ENCODE measurements at regions not wholly inside any gene's neighbourhood (a gene's known extent, or its start where the extent isn't known, plus 50 kb on each side); places are given as distances from the start of the nearest gene placed in this dataset.

DNA sequence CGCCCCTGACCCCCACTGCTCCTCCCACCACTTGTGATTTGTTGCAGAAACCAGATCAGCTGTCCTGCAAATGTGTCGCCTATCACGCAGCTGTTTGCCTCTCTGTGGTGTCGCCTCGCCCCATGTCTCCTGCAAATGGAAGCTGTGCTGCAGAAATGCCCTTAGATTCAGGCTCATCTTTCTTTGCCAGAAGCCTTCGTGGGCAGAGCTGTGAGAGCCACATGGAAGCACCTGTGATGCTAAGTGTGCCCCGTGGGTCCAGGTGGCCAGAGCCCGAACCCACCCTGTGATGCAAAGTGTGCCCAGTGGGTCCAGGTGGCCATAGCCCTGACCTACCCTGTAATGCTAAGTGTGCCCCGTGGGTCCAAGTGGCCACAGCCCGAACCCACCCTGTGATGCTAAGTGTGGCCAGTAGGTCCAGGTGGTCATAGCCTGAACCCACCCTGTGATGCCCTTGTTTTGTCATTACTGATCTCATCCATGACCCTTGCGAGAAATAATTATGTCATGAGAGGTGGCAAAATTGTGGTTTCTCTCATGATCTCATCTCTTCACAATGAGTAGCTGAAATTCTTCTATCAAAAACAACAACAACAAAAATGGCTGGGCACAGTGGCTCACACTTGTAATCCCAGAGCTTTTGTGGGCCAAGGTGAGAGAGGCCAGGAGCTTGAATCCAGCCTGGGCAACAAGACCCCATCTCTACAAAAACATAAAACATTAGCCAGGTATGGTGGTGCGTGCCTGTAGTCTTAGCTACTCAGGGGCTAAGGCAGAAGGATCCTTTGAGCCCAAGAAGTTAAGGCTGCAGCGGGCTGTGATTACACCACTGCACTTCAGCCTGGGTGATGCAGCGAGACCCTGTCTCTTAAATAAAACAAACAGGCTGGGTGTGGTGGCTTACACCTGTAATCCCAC lies 187.4 kb downstream of the GOLGA6L6 start:
- TF ChIP-seq, protein P1, sequence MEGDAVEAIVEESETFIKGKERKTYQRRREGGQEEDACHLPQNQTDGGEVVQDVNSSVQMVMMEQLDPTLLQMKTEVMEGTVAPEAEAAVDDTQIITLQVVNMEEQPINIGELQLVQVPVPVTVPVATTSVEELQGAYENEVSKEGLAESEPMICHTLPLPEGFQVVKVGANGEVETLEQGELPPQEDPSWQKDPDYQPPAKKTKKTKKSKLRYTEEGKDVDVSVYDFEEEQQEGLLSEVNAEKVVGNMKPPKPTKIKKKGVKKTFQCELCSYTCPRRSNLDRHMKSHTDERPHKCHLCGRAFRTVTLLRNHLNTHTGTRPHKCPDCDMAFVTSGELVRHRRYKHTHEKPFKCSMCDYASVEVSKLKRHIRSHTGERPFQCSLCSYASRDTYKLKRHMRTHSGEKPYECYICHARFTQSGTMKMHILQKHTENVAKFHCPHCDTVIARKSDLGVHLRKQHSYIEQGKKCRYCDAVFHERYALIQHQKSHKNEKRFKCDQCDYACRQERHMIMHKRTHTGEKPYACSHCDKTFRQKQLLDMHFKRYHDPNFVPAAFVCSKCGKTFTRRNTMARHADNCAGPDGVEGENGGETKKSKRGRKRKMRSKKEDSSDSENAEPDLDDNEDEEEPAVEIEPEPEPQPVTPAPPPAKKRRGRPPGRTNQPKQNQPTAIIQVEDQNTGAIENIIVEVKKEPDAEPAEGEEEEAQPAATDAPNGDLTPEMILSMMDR (IDR thresholded peaks at IDR 0.05) = no peak
- no peak for TF ChIP-seq POLR2A (IDR thresholded peaks at IDR 0.05)
